Transverse colon (tissue), 4 donors: ENCODE measurements at regions not wholly inside any gene's neighbourhood (a gene's known extent, or its start where the extent isn't known, plus 50 kb on each side); places are given as distances from the start of the nearest gene placed in this dataset.

Experiments
- DNase-seq: peaks from one replicate; pipeline ENCODE4 v3.0.0-alpha.2; 2019
- H3K27ac ChIP-seq, 4 donors: fragments of 200-600 bp; sonication (generic); 2 replicates each; pipeline ENCODE4 v1.5.1; 2016 to 2018; ENCODE audit warnings: inconsistent platforms in 4 of 4
- H3K27me3 ChIP-seq: fragments of 200-600 bp; sonication (generic); 2 replicates; pipeline ENCODE4 v1.5.1; 2017; ENCODE audit warnings: inconsistent platforms
- H3K36me3 ChIP-seq, 4 donors: fragments of 200-600 bp; sonication (generic); 2 replicates each; pipeline ENCODE4 v1.5.1; 2017 to 2019; ENCODE audit warnings: inconsistent platforms in 4 of 4
- H3K4me1 ChIP-seq, 4 donors: fragments of 200-600 bp; sonication (generic); 2 replicates each; pipeline ENCODE4 v1.5.1; 2017 to 2020; ENCODE audit warnings: inconsistent platforms in 4 of 4
- H3K4me3 ChIP-seq, 4 donors: fragments of 200-600 bp; sonication (generic); 1 replicate in 1 of 4; 2 replicates in 3 of 4; pipeline versions ENCODE4 v1.5.1 to v1.6.1; 2017 to 2019; ENCODE audit warnings: inconsistent platforms in 4 of 4
- H3K9me3 ChIP-seq, 2 donors: fragments of 200-600 bp; sonication (generic); 2 replicates each; pipeline ENCODE4 v1.5.1; 2017 to 2019; ENCODE audit warnings: inconsistent platforms in 2 of 2
- EP300 ChIP-seq: sonication (generic); formaldehyde crosslinking; IDR thresholded peaks from one replicate; pipeline ENCODE4 v1.6.1; 2017; ENCODE audit warnings: antibody characterized with exemption, low read depth
- POLR2A ChIP-seq: fragments of 450-650 bp; IDR thresholded peaks from one replicate; pipeline ENCODE4 v1.6.1; 2016; ENCODE audit warnings: antibody characterized with exemption, mild to moderate bottlenecking, moderate library complexity
- POLR2AphosphoS5 ChIP-seq, 3 donors: sonication (generic); formaldehyde crosslinking; IDR thresholded peaks; one replicate each; pipeline ENCODE4 v1.6.1; 2016; ENCODE audit warnings: antibody characterized with exemption in 3 of 3
- WGBS, 2 donors: methylation state at CpG; one replicate each; pipeline ENCODE4 v1.1.5; 2018; ENCODE audit warnings: low coverage in 1 of 2; 5-methylcytosine and 5-hydroxymethylcytosine counted together
- in situ Hi-C, 4 donors: fragments of 200-750 bp; cut with MboI; loops; one replicate each; pipeline versions ENCODE4 v1.15.0 to v1.15.1; 2017; ENCODE audit warnings: low sequenced_read_pairs in 3 of 4, low pct_ligation_motif_present in 1 of 4, low pct_unique_long_range_greater_than_20kb in 1 of 4
- intact Hi-C: fragments of 100-400 bp; cut with DNase I; formaldehyde crosslinking; loops from one replicate; pipeline ENCODE4 v1.15.1; 2023; ENCODE audit warnings: low total_unique reads
- TF ChIP-seq, protein P1 (sequence below), 5 experiments: fragments of 200-600 bp in 3 of 5; fragments of 450-650 bp in 2 of 5; sonication (generic) in 3 of 5; IDR thresholded peaks; 1 replicate in 2 of 5; 2 replicates in 3 of 5; pipeline ENCODE4 v1.5.1; 2016 to 2017; ENCODE audit warnings: antibody characterized with exemption in 5 of 5, inconsistent platforms in 3 of 5, mild to moderate bottlenecking in 2 of 5, moderate library complexity in 1 of 5

DNA sequence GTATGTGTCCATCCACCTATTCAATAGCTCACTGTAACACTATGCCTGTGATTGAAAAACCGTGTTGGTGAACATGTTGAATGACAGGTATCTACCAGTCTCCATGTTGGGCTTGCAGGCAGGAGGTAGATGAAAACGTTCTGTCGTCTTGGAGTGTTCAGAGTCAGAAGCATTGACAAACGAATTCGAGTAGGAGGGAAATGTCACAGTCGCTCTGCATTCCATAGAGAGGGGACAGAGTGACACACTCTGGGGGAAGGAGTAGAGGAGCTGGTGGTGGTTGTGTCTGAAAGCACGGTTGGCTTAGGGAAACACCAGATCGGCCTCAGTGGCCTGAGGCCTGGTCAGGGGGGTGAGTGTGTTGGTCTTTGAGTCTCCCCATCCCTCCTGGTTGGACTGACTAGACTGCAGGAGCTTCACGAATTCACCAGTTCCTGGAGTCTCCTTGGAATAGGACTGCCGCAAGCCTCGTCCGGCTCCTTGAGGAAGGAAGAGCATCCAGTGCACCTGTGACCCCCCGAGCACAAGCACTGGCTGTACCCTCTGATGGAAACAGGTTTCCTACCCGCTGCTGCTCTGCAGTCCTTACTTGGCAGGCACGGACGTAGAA is 105.0 kb upstream of the C1QTNF9B start:
- H3K36me3 ChIP-seq: no peaks in the 10 kb centered on the region
- 79 to 90% methylated on average over 4 to 16 of the region's 16 CpGs for WGBS, 2 donors
- no peaks in the 10 kb centered on the region for H3K27me3 ChIP-seq
- no peaks in the 10 kb centered on the region for H3K4me1 ChIP-seq
- intact Hi-C loops: no loop called here
- DNase-seq: no peak
- no peaks in the 10 kb centered on the region for H3K9me3 ChIP-seq
- H3K4me3 ChIP-seq: no peak overlapping the region
- in situ Hi-C loops: loop anchor here in 1 of 4 donors (25.0 kb wide), 1 partner anchor 235 kb away; no protein-coding TSS in a partner anchor
- TF ChIP-seq, protein P1, sequence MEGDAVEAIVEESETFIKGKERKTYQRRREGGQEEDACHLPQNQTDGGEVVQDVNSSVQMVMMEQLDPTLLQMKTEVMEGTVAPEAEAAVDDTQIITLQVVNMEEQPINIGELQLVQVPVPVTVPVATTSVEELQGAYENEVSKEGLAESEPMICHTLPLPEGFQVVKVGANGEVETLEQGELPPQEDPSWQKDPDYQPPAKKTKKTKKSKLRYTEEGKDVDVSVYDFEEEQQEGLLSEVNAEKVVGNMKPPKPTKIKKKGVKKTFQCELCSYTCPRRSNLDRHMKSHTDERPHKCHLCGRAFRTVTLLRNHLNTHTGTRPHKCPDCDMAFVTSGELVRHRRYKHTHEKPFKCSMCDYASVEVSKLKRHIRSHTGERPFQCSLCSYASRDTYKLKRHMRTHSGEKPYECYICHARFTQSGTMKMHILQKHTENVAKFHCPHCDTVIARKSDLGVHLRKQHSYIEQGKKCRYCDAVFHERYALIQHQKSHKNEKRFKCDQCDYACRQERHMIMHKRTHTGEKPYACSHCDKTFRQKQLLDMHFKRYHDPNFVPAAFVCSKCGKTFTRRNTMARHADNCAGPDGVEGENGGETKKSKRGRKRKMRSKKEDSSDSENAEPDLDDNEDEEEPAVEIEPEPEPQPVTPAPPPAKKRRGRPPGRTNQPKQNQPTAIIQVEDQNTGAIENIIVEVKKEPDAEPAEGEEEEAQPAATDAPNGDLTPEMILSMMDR (IDR thresholded peaks at IDR 0.05): no peak
- TF ChIP-seq POLR2A (no peak), POLR2AphosphoS5 (IDR thresholded peaks at IDR 0.05) (no peak), EP300 (no peak)
- no peak overlapping the region for H3K27ac ChIP-seq

DNA sequence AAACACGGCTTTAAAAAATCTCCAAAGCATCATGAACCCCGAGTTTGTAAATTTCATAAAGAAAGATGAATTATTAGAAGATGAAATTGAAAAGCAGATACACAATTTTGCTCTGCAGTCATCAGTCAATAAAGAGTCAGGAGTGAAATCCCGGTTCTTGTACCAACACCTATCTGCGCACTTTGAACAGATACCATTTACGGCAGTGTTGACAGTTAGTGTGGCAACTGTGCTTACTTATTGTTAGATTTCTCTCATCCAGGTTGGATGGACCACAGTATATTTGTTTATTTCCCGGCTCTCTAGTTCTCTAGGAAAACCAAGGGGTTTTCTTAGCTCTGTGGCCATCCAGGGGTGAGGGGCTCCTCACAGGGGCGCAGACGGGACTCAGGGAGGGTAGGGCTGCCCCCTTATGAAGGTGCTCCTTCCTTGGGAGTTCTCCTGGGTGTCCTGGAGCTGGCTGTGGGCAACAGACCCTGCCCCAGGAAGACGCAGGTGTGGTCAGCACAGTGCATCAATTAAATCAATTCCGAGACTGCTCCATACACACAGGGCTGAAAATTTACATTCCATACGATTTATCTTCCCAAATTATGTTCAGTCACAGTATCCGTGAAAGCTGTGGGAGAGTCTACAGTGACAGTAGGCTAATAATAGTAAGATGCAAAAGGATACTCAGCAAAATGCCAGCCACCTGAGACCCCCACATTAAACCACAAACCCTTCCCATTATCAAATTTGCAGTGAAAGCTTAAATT is 107.0 kb upstream of the C1QTNF9B start:
- no peak for DNase-seq
- Histone ChIP-seq H3K4me3 (no peak overlapping the region), H3K4me1 (no peaks in the 10 kb centered on the region), H3K27me3 (no peaks in the 10 kb centered on the region), H3K36me3 (no peaks in the 10 kb centered on the region), H3K27ac (no peak overlapping the region), H3K9me3 (no peaks in the 10 kb centered on the region)
- in situ Hi-C loops (loop anchor here in 1 of 4 donors (25.0 kb wide), 1 partner anchor 233 kb away; no protein-coding TSS in a partner anchor), intact Hi-C loops (no loop called here)
- TF ChIP-seq, protein P1 (IDR thresholded peaks at IDR 0.05): no peak
- no peak for TF ChIP-seq POLR2A
- no peak for TF ChIP-seq EP300
- no peak for TF ChIP-seq POLR2AphosphoS5 (IDR thresholded peaks at IDR 0.05)
- 73 to 78% methylated on average over 7 to 12 of the region's 12 CpGs for WGBS, 2 donors

DNA sequence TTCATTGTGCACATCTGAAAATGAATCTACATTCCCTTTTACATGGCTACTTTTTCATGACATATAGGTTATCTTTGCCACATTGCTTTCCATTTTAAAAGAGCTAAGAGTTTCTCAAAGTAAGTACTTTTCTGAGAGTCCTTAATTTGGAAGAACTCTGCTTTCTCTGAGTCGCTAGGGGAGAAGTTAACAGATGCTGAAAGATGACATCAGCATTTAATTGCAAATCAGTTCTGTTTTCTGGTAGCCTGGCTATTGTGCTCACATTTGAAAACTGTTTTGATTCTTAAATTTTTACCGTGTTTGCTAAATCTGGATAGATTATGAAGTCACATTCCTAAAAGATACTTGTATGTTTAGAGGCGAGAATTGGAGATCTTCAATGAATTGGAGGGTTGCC is 107.7 kb upstream of the C1QTNF9B start:
- DNase-seq: no peak

GRCh38 chr13:24005755-24006281 is 108.5 kb upstream of the C1QTNF9B start:
- no peak for DNase-seq
- TF ChIP-seq POLR2A (no peak), POLR2AphosphoS5 (IDR thresholded peaks at IDR 0.05) (no peak)
- TF ChIP-seq, protein P1 (IDR thresholded peaks at IDR 0.05): no peak
- intact Hi-C loops (no loop called here), in situ Hi-C loops (loop anchor here in 1 of 4 donors (25.0 kb wide), 1 partner anchor 231 kb away; no protein-coding TSS in a partner anchor)
- no peaks in the 10 kb centered on the region for H3K9me3 ChIP-seq
- no peaks in the 10 kb centered on the region for H3K36me3 ChIP-seq
- H3K27ac ChIP-seq: no peak overlapping the region
- no peaks in the 10 kb centered on the region for H3K27me3 ChIP-seq
- no peaks in the 10 kb centered on the region for H3K4me1 ChIP-seq
- H3K4me3 ChIP-seq: no peak overlapping the region
- WGBS, 2 donors: 74% methylated on average over 4 of the region's 4 CpGs; no CpG with 5 or more reads in 1 of the 2 donors

More for the DNA sequence above, 107.7 kb upstream of the C1QTNF9B start:
- in situ Hi-C loops (loop anchor here in 1 of 4 donors (25.0 kb wide), 1 partner anchor 232 kb away; no protein-coding TSS in a partner anchor), intact Hi-C loops (no loop called here)
- H3K4me3 ChIP-seq: no peak overlapping the region
- H3K27me3 ChIP-seq: no peaks in the 10 kb centered on the region
- 65 to 75% methylated on average over 3 of the region's 3 CpGs for WGBS, 2 donors
- no peaks in the 10 kb centered on the region for H3K4me1 ChIP-seq
- no peaks in the 10 kb centered on the region for H3K9me3 ChIP-seq
- no peak for TF ChIP-seq POLR2A
- no peak for TF ChIP-seq POLR2AphosphoS5 (IDR thresholded peaks at IDR 0.05)
- no peak for TF ChIP-seq EP300
- TF ChIP-seq, protein P1 (IDR thresholded peaks at IDR 0.05): no peak
- H3K36me3 ChIP-seq: no peaks in the 10 kb centered on the region
- H3K27ac ChIP-seq: no peak overlapping the region
